Adipocyte (in vitro differentiated cells): ENCODE measurements at regions not wholly inside any gene's neighbourhood (a gene's known extent, or its start where the extent isn't known, plus 50 kb on each side); places are given as distances from the start of the nearest gene placed in this dataset.
A peak's percentile ranks its signal among the peaks of the same experiment; 100 is the strongest.
"Not testable (repeated sequence)": the region's sequence is repeated elsewhere in the genome, so short reads cannot be mapped to it uniquely, and the experiment has no call there.

Experiments
- DNase-seq: peaks from one replicate; pipeline ENCODE4 v3.0.0-alpha.2; 2015; ENCODE audit warnings: low read depth
- H3K27me3 ChIP-seq: replicated peaks from 2 replicates; pipeline ENCODE4 v1.7.0; 2013; ENCODE audit warnings: mild to moderate bottlenecking, low read length, moderate library complexity; ENCODE audit not compliant: control insufficient read depth, insufficient read depth
- H3K36me3 ChIP-seq: 2 replicates; pipeline ENCODE4 v1.7.0; 2013; ENCODE audit warnings: low read length, mild to moderate bottlenecking, moderate library complexity; ENCODE audit not compliant: control insufficient read depth, insufficient read depth, severe bottlenecking
- H3K4me1 ChIP-seq: 2 replicates; pipeline ENCODE4 v1.7.0; 2013; ENCODE audit warnings: mild to moderate bottlenecking, low read length, moderate library complexity; ENCODE audit not compliant: control insufficient read depth, insufficient read depth
- H3K4me3 ChIP-seq: 2 replicates; pipeline ENCODE4 v1.7.0; 2013; ENCODE audit warnings: mild to moderate bottlenecking, low read length, moderate library complexity
- H3K9ac ChIP-seq: 2 replicates; pipeline ENCODE4 v1.7.0; 2013; ENCODE audit warnings: mild to moderate bottlenecking, low read length, moderate library complexity
- H3K9me3 ChIP-seq: 2 replicates; pipeline ENCODE4 v1.7.0; 2013; ENCODE audit warnings: mild to moderate bottlenecking, low read length, moderate library complexity; ENCODE audit not compliant: control insufficient read depth

DNA sequence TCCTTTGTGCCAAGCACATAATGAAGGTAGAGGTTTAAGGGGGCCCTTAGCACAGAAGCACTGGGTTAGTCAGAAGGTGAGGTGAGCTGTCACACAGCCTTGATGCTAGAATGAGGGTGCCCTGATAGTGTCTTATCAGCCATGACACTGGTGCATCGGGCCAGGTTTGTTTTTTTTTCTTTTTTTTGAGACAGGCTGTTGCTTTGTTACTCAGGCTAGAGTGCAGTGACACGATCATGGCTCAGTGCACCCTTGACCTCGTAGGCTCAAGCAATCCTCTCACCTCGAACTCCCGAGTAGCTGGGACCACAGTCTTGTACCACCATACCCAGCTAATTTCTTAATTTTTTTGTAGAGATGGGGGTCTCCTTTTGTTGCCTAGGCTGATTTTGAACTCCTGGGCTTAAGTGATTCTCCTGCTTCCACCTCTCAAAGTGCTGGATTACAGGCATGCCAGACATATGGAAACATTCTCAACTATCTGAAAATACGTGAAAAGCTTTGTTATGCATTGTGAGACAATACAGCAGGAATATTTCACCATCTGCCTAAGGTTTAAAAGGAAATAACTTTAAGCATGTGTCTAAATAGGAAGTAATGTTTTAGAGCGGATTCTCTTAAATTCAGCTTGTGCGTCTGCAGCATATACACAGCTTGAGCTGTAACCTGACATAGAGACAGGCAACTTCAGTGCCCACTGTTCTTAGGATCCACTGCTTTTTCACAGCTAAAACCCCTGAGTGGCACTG is 128.4 kb downstream of the FOXD4L6 start:
- not testable (repeated sequence) for H3K9me3 ChIP-seq, H3K27me3 ChIP-seq, H3K36me3 ChIP-seq, H3K9ac ChIP-seq, DNase-seq, H3K4me3 ChIP-seq, H3K4me1 ChIP-seq

DNA sequence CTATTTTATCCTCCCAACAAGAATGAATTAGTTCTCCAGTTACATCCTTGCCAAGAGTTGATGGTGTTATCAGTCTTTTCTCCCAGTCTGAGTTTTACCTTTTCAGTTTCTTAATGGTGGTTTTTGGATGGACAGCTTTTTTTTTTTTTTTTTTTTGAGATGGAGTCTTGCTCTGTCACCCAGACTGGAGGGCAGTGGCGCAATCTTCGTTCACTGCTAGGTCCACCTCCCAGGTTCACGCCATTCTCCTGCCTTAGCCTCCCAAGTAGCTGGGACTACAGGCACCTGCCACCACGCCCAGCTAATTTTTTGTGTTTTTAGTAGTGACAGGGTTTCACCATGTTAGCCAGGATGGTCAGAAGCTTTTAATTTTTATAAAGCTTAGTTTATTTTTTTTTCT is 133.0 kb downstream of the FOXD4L6 start:
- DNase-seq, result not testable (repeated sequence)

DNA sequence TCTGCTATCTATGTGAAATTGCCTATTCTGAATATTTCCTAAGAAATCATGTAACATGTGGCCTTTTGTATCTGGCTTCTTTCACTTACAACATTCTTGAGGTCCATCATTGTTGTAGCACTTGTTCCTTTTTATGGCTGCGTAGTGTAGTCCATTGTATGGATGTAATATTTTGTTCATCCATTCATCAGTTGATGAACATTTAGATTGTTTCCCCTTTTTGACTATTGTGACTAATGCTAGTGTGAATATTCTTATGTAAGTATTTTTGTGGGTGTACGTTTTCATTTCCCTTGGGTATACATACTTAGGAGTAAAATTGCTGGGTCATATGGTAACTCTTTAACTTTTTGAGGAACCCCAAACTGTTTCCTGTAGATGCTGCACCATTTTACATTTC is 134.6 kb downstream of the FOXD4L6 start:
- not testable (repeated sequence) for H3K36me3 ChIP-seq, H3K9ac ChIP-seq, H3K9me3 ChIP-seq, DNase-seq, H3K27me3 ChIP-seq, H3K4me3 ChIP-seq
- peaks cover 16% of the 10 kb centered on the region for H3K4me1 ChIP-seq

More for the DNA sequence above, 133.0 kb downstream of the FOXD4L6 start:
- not testable (repeated sequence) for H3K9me3 ChIP-seq, H3K27me3 ChIP-seq, H3K9ac ChIP-seq, H3K4me3 ChIP-seq, H3K36me3 ChIP-seq
- H3K4me1 ChIP-seq, result peaks cover 16% of the 10 kb centered on the region

DNA sequence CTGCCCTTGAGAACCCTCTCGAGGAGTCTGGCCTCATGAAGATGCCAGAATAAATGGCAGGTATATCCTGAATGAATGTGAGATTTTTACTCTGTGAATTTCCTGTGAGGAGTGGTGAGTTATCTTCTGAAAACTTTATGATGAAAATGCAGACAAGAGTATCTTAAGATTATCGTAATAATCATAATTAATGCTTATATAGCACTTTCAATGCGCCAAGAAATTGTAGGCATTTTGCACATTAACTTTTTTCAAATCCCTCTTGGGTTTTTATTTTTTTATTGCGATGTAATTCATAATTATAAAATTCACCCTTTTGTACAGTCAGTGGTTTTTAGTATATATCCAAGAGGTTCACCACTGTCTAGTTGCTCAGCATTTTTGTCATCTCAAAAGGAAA is 135.1 kb downstream of the FOXD4L6 start:
- H3K9me3 ChIP-seq, H3K9ac ChIP-seq, H3K27me3 ChIP-seq, DNase-seq, H3K36me3 ChIP-seq: not testable (repeated sequence)
- peak overlapping the region; percentile 96 for H3K4me3 ChIP-seq
- H3K4me1 ChIP-seq, result peaks cover 16% of the 10 kb centered on the region

DNA sequence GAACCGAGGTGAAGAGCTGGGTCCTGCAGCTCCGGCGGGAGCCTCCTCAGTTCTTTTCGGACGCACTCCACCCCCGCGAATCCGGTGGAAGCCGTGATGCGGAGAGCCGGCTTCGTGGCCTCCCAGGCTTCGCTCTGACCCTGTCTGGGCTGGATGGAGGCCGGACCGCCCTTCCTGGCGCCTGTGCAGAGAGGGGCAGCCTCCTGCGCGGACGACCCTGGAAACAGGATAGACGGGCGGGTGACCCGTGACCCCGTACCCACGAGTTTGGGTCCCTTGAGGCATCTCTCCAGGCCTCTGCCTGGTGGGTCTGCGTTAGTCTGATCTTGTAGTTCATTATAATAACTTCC is 136.0 kb downstream of the FOXD4L6 start:
- H3K36me3 ChIP-seq, H3K27me3 ChIP-seq, H3K9me3 ChIP-seq: not testable (repeated sequence)
- DNase-seq, result peak; percentile 69
- Histone ChIP-seq H3K4me1 (peaks cover 16% of the 10 kb centered on the region), H3K9ac (peak overlapping the region; percentile 99), H3K4me3 (peak overlapping the region; percentile 96)

DNA sequence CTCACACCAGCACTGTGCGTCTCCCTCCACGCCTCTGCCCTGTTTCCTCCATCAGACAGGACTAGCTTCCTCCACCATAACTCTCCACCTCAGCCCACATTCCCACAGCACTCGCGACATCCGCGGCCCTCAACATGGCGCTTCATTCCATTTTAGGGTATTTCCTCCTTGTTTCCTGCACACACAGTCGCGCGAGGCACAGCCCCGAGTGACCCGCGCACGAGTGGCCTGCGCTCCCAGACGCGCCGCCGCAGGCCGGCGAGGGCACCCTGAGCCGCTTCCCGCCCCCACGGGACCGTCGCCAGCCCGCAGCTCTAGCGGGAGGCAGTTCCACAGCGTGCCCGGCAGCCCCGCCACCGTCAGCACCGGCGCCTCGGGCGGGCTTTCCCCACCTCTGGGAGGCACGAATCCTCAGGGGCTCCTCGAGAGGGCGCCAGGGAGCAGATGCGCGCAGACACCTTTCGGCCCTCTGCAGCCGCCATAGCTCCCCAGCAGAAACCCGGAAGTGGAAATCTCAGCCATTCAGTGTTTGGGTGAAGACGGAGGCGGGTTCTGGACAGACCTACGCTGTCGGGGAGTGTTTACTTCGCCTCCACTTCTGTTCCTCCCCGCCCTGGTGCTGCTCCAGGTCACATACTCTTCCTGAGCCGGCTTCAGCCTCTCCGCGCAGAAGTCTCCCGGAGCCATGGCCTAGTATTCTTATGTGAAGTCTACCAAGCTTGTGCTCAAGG is 136.6 kb downstream of the FOXD4L6 start:
- not testable (repeated sequence) for H3K27me3 ChIP-seq, H3K36me3 ChIP-seq, H3K9me3 ChIP-seq
- Histone ChIP-seq H3K9ac (peak overlapping the region; percentile 99), H3K4me3 (peak overlapping the region; percentile 96), H3K4me1 (peaks cover 16% of the 10 kb centered on the region)
- DNase-seq, result peak; percentile 99

DNA sequence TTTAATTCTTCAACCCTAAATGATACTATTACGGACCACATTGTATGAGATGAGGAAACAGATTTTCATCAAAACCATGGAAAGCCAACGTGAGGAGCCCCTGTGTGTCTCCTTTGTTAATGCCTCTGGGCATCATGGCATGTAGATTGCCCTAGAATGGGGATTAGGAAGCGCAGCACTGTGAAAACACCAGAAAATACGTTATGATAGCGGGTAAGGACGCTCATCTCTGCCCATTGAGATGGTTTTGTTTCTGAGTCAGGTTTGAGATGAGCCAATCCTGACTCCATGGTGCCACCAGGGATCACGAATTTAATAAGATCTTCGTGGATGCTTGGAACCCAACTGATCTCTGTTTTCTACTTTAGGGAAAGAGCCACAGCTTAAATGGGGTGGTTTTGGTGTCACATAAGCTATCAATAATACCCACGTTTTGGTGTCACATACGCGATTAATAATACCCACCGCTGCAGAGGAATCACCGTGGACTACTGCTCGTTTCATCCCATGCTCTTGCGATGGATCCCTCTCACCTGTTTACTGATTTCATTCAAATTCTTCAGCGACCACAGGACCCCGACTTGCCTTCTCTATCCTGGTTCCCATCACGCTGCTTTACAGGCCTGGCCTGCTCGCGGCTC is 137.3 kb downstream of the FOXD4L6 start:
- peak overlapping the region; percentile 99 for H3K9ac ChIP-seq
- not testable (repeated sequence) for DNase-seq, H3K27me3 ChIP-seq, H3K9me3 ChIP-seq, H3K36me3 ChIP-seq
- H3K4me3 ChIP-seq, result peak overlapping the region; percentile 96
- peaks cover 12% of the 10 kb centered on the region for H3K4me1 ChIP-seq

DNA sequence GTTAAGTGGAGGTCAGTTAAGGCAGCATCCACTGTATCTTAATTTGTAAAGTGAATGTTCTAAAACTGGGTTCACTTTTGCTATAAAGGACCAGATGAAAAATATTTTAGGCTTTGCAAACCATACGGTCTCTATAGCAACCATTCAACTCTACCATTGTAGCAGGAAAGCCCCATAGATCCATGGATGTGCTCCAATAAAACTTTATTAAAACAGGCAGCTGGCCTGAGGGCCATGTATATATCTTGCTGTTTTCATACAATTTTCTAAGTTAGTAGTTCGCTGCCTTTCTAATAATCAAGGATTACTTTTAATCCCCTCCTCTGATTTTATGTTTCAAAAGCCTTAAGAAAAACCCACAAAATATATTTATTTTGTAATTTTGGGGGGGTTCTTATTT is 142.1 kb downstream of the FOXD4L6 start:
- H3K4me3 ChIP-seq, DNase-seq, H3K27me3 ChIP-seq, H3K36me3 ChIP-seq, H3K9ac ChIP-seq, H3K4me1 ChIP-seq, H3K9me3 ChIP-seq: not testable (repeated sequence)

DNA sequence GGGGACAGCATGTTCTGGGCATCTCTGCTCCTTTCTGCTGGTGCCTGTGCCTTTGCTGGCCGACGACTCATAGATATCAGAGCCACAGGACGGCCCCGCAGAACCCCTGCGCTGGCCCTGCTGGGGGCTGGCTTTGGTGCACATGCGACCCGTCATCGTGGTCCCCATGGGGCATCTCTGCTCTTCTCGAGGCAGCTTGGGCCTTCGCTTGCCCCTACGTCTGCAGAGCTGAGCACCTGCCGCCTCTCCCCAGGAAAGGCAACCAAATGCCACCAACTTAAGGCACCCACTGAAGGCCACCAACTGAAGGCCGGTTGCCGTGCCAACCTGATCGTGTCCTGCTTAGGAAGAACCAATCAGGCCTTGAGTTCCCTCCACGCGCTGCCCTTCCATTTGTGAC is 153.1 kb downstream of the FOXD4L6 start:
- H3K36me3 ChIP-seq, H3K9me3 ChIP-seq, DNase-seq, H3K27me3 ChIP-seq, H3K4me1 ChIP-seq, H3K4me3 ChIP-seq, H3K9ac ChIP-seq: not testable (repeated sequence)

DNA sequence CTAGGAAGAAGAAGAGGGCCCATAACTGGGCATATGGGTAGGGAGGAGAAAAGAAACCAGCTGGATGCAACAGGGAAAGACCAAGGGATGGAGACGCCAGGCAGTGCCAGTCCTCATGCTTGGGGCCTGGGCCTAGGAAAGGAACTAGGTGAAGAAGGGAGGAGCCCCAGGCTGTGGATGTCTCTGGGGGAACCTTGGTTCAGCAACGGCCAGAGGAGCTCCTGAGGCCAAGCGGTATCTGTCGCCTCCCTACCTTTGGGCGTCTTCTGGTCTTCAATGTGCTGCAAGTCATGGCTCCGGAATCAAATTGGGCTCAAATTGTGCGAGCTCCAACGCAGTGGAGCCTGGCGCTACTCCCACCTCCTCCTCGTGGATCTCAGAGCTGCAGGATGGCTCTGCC is 153.6 kb downstream of the FOXD4L6 start:
- not testable (repeated sequence) for H3K9me3 ChIP-seq, H3K36me3 ChIP-seq, H3K9ac ChIP-seq, H3K27me3 ChIP-seq, H3K4me3 ChIP-seq, DNase-seq, H3K4me1 ChIP-seq

DNA sequence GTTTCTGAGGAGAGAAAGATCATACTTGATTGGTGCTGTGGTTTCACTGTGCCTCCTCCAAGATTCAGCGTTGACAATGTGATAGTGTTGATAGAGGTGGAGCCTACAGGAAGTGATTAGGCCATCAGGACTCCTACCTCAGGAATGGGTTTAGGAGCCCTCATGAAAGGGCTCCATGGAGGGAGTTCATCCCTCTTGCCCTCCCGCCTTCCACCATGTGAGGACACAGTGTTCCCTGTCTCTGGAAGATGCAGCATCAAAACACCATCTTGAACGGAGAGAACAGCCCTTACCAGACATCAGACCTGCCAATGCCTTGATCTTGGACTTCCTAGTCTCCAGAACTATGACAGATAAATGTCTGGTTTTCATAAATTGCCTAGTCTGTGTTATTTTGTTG is 156.7 kb downstream of the FOXD4L6 start:
- H3K36me3 ChIP-seq, H3K4me3 ChIP-seq, DNase-seq, H3K9ac ChIP-seq, H3K27me3 ChIP-seq, H3K4me1 ChIP-seq, H3K9me3 ChIP-seq: not testable (repeated sequence)
